Activated naive CD8-positive, alpha-beta T cell treated with anti-CD3 and anti-CD28 coated beads, Interleukin-2, amount 10 ng/mL, durations not matched to agents 7 days and 5 days (primary cell): ENCODE measurements at regions not wholly inside any gene's neighbourhood (a gene's known extent, or its start where the extent isn't known, plus 50 kb on each side); places are given as distances from the start of the nearest gene placed in this dataset.
"Not testable (repeated sequence)": the region's sequence is repeated elsewhere in the genome, so short reads cannot be mapped to it uniquely, and the experiment has no call there.

ENCODE experiments used
- ATAC-seq: fragments of 150-1000 bp; cut with Tn5 transposase; one replicate; pipeline ENCODE4 v1.10.0; 2021; ENCODE audit warnings: low read depth, moderate library complexity
- POLR2A ChIA-PET: fragments of 350-600 bp; sonication (Branson Sonifier 250); formaldehyde crosslinking; loops from one replicate; lab custom pipeline; 2021; ENCODE audit warnings: antibody characterized with exemption; lab: Charles Lee
- DNase-seq: peaks from one replicate; pipeline ENCODE4 v3.0.0; 2021
- H3K27ac Mint-ChIP-seq: one replicate; pipeline ENCODE4 v1.8.0; 2022; ENCODE audit warnings: mild to moderate bottlenecking, mixed read lengths
- H3K27me3 Mint-ChIP-seq: one replicate; pipeline ENCODE4 v1.8.0; 2022; ENCODE audit warnings: mild to moderate bottlenecking, moderate library complexity, mixed read lengths
- H3K36me3 Mint-ChIP-seq: one replicate; pipeline ENCODE4 v1.8.0; 2021; ENCODE audit warnings: mild to moderate bottlenecking, mixed read lengths
- H3K4me1 Mint-ChIP-seq: one replicate; pipeline ENCODE4 v1.8.0; 2021; ENCODE audit warnings: mixed read lengths
- H3K4me3 Mint-ChIP-seq: one replicate; pipeline ENCODE4 v1.8.0; 2022; ENCODE audit warnings: mild to moderate bottlenecking, moderate library complexity, mixed read lengths
- H3K9me3 Mint-ChIP-seq: one replicate; pipeline ENCODE4 v1.8.0; 2021; ENCODE audit warnings: mixed read lengths

- Mint-ChIP-seq H3K4me1 (no peaks in the 10 kb centered on the region), H3K36me3 (no peaks in the 10 kb centered on the region), H3K4me3 (no peak overlapping the region), H3K27me3 (no peaks in the 10 kb centered on the region), H3K27ac (no peak overlapping the region), H3K9me3 (no peaks in the 10 kb centered on the region)
- no peak for ATAC-seq
- POLR2A ChIA-PET, result no interaction called here
- DNase-seq, result no peak
Measured at GRCh38 chrX:121457096-121457495, 409.7 kb downstream of the GLUD2 start.

- no peaks in the 10 kb centered on the region for H3K36me3 Mint-ChIP-seq
- DNase-seq (no peak), ATAC-seq (no peak)
- no peaks in the 10 kb centered on the region for H3K9me3 Mint-ChIP-seq
- no peaks in the 10 kb centered on the region for H3K4me1 Mint-ChIP-seq
- no peak overlapping the region for H3K4me3 Mint-ChIP-seq
- POLR2A ChIA-PET, result no interaction called here
- no peak overlapping the region for H3K27ac Mint-ChIP-seq
- no peaks in the 10 kb centered on the region for H3K27me3 Mint-ChIP-seq
Measured at GRCh38 chrX:121479406-121479805, 432.0 kb downstream of the GLUD2 start.

GRCh38 chrX:121496966-121497365 is 449.6 kb downstream of the GLUD2 start:
- H3K36me3 Mint-ChIP-seq, result no peaks in the 10 kb centered on the region
- POLR2A ChIA-PET, result no interaction called here
- H3K27ac Mint-ChIP-seq, result no peak overlapping the region
- DNase-seq, result no peak
- no peaks in the 10 kb centered on the region for H3K9me3 Mint-ChIP-seq
- no peak for ATAC-seq
- H3K4me3 Mint-ChIP-seq, result no peak overlapping the region
- H3K4me1 Mint-ChIP-seq, result no peaks in the 10 kb centered on the region
- H3K27me3 Mint-ChIP-seq, result peaks cover 2% of the 10 kb centered on the region

- Mint-ChIP-seq H3K4me1 (no peaks in the 10 kb centered on the region), H3K27me3 (no peaks in the 10 kb centered on the region), H3K36me3 (no peaks in the 10 kb centered on the region), H3K4me3 (no peak overlapping the region), H3K9me3 (no peaks in the 10 kb centered on the region), H3K27ac (no peak overlapping the region)
- POLR2A ChIA-PET, result no interaction called here
- DNase-seq, result no peak
- ATAC-seq, result no peak
Measured at GRCh38 chrX:121504153-121504552, 456.7 kb downstream of the GLUD2 start.

GRCh38 chrX:121546317-121546716 is 498.9 kb downstream of the GLUD2 start:
- no peaks in the 10 kb centered on the region for H3K9me3 Mint-ChIP-seq
- no peak for DNase-seq
- H3K4me1 Mint-ChIP-seq, result no peaks in the 10 kb centered on the region
- H3K27ac Mint-ChIP-seq, result no peak overlapping the region
- H3K27me3 Mint-ChIP-seq, result no peaks in the 10 kb centered on the region
- no peaks in the 10 kb centered on the region for H3K36me3 Mint-ChIP-seq
- no peak for ATAC-seq
- no peak overlapping the region for H3K4me3 Mint-ChIP-seq
- POLR2A ChIA-PET, result no interaction called here

- no peak for DNase-seq
- H3K27me3 Mint-ChIP-seq, result no peaks in the 10 kb centered on the region
- no peak overlapping the region for H3K27ac Mint-ChIP-seq
- H3K4me3 Mint-ChIP-seq, result no peak overlapping the region
- H3K36me3 Mint-ChIP-seq, result no peaks in the 10 kb centered on the region
- H3K4me1 Mint-ChIP-seq, result no peaks in the 10 kb centered on the region
- POLR2A ChIA-PET, result no interaction called here
- H3K9me3 Mint-ChIP-seq, result no peaks in the 10 kb centered on the region
- ATAC-seq, result no peak
Measured at GRCh38 chrX:121558886-121559285, 511.5 kb downstream of the GLUD2 start.

GRCh38 chrX:121562616-121563015 is 515.2 kb downstream of the GLUD2 start:
- H3K27me3 Mint-ChIP-seq, result no peaks in the 10 kb centered on the region
- H3K36me3 Mint-ChIP-seq, result no peaks in the 10 kb centered on the region
- no peak for DNase-seq
- no peak overlapping the region for H3K27ac Mint-ChIP-seq
- no peaks in the 10 kb centered on the region for H3K4me1 Mint-ChIP-seq
- ATAC-seq, result no peak
- POLR2A ChIA-PET, result no interaction called here
- no peaks in the 10 kb centered on the region for H3K9me3 Mint-ChIP-seq
- no peak overlapping the region for H3K4me3 Mint-ChIP-seq

GRCh38 chrX:121569609-121570008 is 522.2 kb downstream of the GLUD2 start:
- Mint-ChIP-seq H3K4me1 (no peaks in the 10 kb centered on the region), H3K27me3 (no peaks in the 10 kb centered on the region), H3K4me3 (no peak overlapping the region), H3K27ac (no peak overlapping the region), H3K36me3 (no peaks in the 10 kb centered on the region), H3K9me3 (no peaks in the 10 kb centered on the region)
- POLR2A ChIA-PET, result no interaction called here
- DNase-seq, result no peak
- no peak for ATAC-seq

- no peaks in the 10 kb centered on the region for H3K27me3 Mint-ChIP-seq
- H3K4me3 Mint-ChIP-seq, result no peak overlapping the region
- POLR2A ChIA-PET, result no interaction called here
- H3K9me3 Mint-ChIP-seq, result no peaks in the 10 kb centered on the region
- no peaks in the 10 kb centered on the region for H3K36me3 Mint-ChIP-seq
- ATAC-seq (no peak), DNase-seq (no peak)
- no peak overlapping the region for H3K27ac Mint-ChIP-seq
- H3K4me1 Mint-ChIP-seq, result no peaks in the 10 kb centered on the region
Measured at GRCh38 chrX:121570072-121570841, 522.8 kb downstream of the GLUD2 start.

GRCh38 chrX:121571333-121571732 is 523.9 kb downstream of the GLUD2 start:
- H3K36me3 Mint-ChIP-seq, result no peaks in the 10 kb centered on the region
- H3K9me3 Mint-ChIP-seq, result no peaks in the 10 kb centered on the region
- POLR2A ChIA-PET, result no interaction called here
- no peak for DNase-seq
- H3K27me3 Mint-ChIP-seq, result no peaks in the 10 kb centered on the region
- H3K4me1 Mint-ChIP-seq, result no peaks in the 10 kb centered on the region
- no peak overlapping the region for H3K27ac Mint-ChIP-seq
- no peak overlapping the region for H3K4me3 Mint-ChIP-seq
- no peak for ATAC-seq

- H3K4me3 Mint-ChIP-seq, POLR2A ChIA-PET, DNase-seq, H3K4me1 Mint-ChIP-seq, ATAC-seq, H3K27ac Mint-ChIP-seq, H3K36me3 Mint-ChIP-seq, H3K27me3 Mint-ChIP-seq, H3K9me3 Mint-ChIP-seq: not testable (repeated sequence)
Measured at GRCh38 chrX:121574384-121574783, 527.0 kb downstream of the GLUD2 start.

GRCh38 chrX:121579016-121579760 is 531.8 kb downstream of the GLUD2 start:
- no peak overlapping the region for H3K4me3 Mint-ChIP-seq
- H3K27me3 Mint-ChIP-seq, result no peaks in the 10 kb centered on the region
- H3K9me3 Mint-ChIP-seq, result no peaks in the 10 kb centered on the region
- no peak overlapping the region for H3K27ac Mint-ChIP-seq
- no peaks in the 10 kb centered on the region for H3K4me1 Mint-ChIP-seq
- ATAC-seq, result no peak
- POLR2A ChIA-PET, result no interaction called here
- no peak for DNase-seq
- no peaks in the 10 kb centered on the region for H3K36me3 Mint-ChIP-seq

GRCh38 chrX:121581885-121582284 is 534.5 kb downstream of the GLUD2 start:
- Mint-ChIP-seq H3K9me3 (no peaks in the 10 kb centered on the region), H3K27me3 (no peaks in the 10 kb centered on the region), H3K27ac (no peak overlapping the region), H3K4me1 (no peaks in the 10 kb centered on the region), H3K36me3 (no peaks in the 10 kb centered on the region), H3K4me3 (no peak overlapping the region)
- POLR2A ChIA-PET, result no interaction called here
- DNase-seq, result no peak
- no peak for ATAC-seq

GRCh38 chrX:121585626-121586025 is 538.2 kb downstream of the GLUD2 start:
- Mint-ChIP-seq H3K4me1 (no peaks in the 10 kb centered on the region), H3K36me3 (no peaks in the 10 kb centered on the region), H3K27me3 (no peaks in the 10 kb centered on the region), H3K27ac (no peak overlapping the region), H3K4me3 (no peak overlapping the region), H3K9me3 (no peaks in the 10 kb centered on the region)
- DNase-seq (no peak), ATAC-seq (no peak)
- POLR2A ChIA-PET, result no interaction called here
